ENCODE measurements at regions not wholly inside any gene's neighbourhood (a gene's known extent, or its start where the extent isn't known, plus 50 kb on each side); places are given as distances from the start of the nearest gene placed in this dataset.
"Not testable (repeated sequence)": the region's sequence is repeated elsewhere in the genome, so short reads cannot be mapped to it uniquely, and the experiment has no call there.

DNA sequence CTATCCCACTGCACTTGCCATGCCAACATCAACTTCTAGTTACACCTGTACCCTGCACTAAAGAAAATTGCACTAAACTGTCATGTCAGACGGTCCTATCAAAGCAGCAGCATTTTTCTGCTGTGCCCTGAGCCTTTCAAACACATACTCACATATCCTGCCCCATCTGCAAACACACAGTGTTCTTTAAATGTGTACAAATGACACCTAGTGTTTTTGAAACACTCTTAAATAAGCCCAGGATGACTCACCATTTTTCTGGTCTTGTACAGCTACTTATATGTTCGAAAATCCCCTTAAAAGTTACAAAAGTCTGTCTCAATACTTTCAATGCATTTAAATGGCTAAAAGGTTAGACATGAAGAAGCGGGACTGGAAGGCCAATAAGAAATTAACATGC is 346.7 kb upstream of the PPARGC1A start:
- DNase-seq = no peak

DNA sequence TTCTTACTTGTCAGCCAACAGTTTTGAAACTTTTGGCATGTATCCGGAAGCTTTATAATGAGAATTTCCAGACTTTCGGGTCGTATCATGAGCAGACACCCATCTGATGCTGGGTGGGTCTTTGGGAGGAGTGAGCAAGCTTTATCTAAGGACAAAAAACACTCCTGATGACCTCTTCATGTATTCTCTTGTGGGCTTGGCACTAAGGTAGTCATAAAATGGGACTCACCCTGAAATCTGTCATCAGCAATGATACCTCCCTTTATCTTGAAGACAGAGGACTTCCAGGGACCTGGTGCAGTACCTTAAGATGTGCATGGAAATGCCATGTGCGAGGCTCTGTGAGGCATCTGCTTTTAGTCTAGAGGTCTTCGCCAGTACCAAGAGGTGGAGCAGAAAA is 346.3 kb upstream of the PPARGC1A start:
- no peak for DNase-seq

DNA sequence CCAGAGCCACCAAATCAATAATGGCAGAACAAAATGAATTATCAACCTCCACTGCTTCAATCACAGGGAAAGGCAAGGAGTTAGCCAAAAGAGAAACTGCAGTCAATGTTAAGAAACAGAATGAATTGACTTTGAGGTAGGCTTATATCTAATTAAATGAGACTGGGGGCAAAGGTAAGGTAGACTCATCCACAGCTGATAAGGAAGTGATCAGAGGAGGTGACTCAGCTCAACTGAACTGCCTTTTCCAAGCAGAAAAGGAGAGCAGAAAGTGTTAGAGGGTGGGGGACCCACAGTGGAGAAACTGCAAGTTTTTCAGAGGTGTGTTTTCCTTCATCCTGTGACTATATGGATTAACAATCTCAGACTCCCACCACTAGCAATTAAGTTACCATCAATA is 345.8 kb upstream of the PPARGC1A start:
- no peak for DNase-seq

DNA sequence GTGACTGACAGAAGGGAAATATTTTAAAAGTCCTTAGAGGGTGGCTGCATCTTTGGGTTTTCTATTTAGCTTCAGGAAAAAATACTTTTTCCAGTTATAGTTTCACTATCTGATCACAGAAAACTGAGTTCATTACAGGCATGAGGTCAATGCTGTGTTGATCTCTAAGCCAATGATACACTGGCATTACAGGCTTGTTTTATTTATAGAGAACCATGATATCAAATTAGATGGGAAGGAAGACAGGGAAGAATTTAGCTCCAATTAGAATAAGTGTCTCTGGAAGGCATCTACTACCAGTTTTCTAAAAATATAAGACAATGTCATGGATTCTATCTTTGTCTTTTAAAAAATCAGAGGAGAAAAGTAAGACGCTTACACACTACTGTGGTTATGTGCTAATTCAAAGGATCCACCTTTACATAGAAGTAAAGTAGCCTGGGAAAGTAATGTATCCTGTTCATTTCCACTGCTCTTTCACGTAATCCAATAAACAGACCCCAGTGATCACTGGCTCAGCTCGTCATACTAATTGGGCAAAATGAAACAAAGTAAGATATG is 344.5 kb upstream of the PPARGC1A start:
- no peak for DNase-seq

DNA sequence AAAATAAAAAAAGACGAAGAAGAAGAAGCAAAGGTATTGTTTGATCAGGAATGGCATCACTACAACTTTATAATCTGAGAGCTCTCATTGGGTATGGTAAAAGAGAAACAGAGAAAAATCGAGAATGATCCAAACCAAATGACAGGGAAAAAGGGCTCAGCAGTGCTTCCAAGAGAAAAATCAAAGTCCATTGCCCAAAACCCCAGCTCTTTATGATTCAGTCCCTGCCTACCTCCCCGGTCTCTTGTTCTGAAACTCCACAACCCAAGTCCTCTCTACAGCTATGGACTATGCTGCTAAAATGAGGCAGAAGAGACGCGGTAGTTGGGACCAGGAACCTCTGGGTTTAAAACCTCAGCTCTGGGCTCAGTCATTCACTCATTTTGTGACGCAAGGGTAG is 341.1 kb upstream of the PPARGC1A start:
- no peak for DNase-seq

DNA sequence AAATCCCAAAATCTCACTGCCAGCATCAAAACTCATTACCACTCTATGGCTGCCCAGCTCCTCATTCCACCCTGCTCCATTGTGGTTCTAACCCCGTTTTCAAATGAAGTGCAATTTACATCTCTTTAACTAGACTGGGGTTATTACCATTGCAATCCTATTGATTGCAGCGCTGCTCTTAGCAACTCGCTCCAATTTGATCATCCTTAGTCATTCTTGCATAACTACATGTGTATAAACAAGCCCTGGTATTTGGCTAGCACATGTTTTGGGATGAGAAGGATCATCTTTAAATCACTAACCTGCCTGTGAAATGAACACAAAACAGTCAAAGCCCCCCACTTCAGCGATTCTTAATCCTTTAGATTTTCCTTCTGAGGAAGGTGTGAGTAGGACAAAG is 340.1 kb upstream of the PPARGC1A start:
- no peak for DNase-seq

DNA sequence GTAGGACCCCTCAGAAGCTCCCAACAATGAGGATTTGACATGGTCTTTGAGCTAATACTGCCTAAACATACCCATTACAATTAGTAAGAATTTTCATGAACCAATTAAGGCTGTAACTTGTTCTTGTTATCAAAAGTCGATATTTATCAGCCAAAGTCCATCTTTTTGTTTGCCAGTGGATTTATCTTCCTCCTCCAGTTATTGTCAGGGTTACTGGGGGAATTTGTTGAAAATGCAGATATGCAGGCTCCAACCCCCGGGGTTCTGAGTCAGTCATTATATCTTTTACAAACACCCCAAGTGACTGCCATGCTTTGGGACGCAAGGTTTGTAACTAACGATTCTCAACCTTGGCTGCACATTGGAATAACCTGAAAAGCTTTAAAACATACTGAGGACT is 338.8 kb upstream of the PPARGC1A start:
- no peak for DNase-seq

DNA sequence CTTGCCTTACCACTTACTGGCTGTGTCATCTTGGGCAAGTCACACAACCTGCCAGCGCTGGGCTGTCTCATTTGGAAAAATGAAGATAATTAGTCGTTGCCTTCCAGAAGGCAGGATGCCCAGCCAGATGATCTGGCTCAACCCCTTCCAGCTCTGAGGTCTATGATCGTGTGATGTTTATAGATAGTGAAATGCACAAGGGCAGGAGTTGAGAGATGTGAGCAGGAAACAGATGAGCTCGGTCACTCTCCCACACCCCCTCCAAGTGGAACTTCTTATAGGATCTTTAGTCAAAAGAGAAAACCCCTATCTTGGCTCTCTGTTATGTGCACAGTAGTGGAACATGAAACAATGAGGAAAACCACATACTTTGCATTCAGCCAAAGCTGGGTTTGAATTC is 336.8 kb upstream of the PPARGC1A start:
- DNase-seq = no peak

DNA sequence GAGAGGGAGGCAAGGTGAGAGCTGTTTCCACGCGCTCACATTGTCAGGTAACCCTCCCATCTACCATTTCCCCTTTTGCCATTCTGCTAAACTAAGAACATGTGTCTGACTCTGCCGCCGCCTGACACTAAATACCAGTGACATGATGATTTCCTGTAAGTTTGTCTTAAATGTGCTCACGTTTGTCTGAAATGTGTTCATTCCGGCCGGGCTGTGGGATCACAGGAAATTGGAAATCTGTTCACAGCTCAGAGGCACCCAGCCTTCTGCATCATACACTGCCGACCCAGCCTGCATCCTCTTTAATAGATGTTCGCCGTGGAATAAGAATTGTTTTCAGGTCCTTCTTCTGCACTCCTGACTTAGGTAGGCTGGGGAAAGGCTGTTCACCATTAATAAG is 336.2 kb upstream of the PPARGC1A start:
- no peak for DNase-seq

DNA sequence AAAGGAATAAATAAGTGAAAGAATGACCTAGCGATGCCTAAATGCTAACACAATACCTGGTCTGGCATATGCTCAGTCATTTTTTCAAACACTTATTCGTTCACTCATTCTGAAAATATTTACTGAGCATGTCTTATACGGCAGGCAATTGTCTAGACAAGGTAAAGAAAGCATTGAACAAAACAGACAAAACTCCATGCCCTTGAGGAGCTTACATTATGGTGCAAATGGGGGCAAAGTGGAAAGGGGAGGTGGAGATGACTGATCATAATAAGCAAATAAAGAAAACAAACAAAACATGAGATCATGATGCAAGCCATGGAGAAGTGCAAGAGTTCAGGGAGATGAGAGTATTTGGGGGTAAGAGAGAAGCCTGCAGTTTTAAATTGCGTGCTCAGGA is 334.6 kb upstream of the PPARGC1A start:
- no peak for DNase-seq

DNA sequence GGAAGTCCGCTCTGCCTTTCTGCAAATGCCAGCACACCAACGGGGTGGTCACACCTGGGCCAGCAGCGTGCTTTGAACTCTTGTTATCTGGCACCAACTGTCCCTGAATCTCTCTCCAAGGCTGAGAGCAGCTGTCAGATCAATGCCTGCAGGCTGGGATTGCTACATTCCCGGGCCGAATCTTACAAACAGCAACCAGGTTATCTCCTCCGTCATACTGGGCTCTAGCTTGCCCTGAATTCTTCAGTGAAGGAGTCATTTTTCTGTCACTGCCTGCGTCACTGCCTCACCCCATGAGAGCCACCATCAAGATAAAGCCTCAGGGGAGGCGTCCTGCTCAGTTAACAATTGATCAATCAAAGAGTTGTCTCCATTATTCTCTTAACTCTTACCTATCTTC is 329.4 kb upstream of the PPARGC1A start:
- DNase-seq = no peak

DNA sequence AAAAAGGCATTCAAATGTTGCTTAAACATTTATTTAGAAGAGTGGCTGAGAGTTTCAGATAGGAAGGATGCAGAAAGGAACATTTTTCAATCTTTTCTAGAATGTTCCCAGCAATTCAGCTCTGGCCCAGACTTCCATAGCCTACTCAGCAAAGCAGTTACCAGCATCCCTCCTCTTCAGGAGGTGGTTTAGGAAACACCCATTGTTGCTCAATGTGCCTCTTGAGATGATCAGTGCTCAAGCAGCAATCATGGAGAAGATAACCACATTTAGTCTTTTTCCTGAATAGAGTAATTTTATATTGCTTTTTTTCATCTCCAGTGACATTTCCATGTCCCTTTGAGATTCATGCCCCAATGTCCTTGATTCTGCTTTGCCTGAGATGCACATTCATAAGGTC is 328.7 kb upstream of the PPARGC1A start:
- no peak for DNase-seq

DNA sequence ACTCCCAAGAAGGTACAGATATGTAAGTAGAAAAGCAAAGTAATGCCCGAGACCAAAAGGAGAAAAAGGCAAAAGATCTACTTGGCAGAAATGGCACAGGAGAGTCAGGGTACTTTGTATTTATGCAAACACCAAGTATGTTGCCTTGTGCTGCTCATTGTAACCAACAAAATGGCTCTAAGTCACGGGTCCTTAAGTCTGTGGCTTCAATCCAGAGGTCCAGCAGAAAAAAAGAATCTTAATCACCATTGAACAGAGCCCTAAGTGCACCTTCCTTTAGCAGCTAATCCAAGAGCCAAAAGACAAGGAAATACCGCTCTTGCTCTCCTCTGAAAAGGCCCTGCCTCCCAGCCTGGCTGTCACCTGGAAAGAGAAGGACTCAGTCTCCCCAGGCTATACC is 324.9 kb upstream of the PPARGC1A start:
- DNase-seq = no peak

DNA sequence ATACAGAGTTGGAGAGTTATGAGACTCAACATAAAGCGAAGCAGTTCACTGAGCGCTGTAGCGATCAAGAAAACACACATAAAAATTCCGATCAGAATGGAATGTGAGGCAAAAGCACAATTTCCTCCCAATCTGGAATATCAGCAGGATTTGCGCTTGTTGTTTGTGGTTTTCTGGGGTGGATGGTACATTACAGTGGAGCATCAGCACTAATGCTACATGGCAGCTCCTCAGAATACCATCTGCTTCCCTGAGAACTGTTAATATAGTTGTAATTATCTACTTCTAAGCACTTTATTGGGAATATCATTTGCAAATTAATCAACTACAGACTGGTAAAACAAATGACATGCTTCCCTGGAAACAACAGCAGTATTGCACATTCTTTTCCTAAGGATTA is 324.1 kb upstream of the PPARGC1A start:
- DNase-seq = no peak

DNA sequence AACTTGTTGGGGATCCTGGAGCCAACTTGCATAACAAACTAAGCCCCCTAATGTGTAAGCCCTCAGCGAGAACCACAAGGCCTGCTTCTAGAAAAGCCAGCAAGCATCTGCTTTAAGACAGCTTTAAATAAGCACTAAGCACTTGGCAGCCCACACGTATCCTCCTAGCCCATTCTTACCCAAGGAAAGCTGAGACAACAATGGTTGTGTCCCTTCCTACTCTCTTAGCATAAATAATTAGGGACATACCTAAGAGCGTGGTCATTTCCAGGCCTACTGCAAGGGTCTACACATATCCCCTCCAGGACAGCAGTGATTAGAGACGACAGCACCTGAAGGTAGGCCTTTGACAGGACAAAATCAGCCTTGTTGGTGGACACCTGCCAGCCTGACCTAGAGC is 322.8 kb upstream of the PPARGC1A start:
- no peak for DNase-seq

DNA sequence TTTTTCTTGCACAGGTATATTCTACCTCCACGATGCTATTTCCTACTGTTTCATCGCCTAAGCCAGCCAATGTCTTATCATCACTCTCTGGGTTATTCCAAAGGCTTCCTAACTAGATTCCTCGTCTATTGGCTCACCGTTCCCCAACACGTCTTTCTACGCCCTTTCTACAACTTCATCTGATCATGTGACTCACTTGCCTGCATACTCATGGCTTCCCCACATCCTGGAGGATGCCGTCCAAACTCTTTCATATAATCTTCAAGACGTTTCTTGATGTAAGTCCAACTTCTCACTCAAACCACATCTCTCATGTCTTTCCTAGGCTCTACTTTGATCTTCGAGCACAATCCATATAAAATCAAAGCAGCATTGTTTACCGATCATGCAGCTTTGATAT is 322.0 kb upstream of the PPARGC1A start:
- no peak for DNase-seq

DNA sequence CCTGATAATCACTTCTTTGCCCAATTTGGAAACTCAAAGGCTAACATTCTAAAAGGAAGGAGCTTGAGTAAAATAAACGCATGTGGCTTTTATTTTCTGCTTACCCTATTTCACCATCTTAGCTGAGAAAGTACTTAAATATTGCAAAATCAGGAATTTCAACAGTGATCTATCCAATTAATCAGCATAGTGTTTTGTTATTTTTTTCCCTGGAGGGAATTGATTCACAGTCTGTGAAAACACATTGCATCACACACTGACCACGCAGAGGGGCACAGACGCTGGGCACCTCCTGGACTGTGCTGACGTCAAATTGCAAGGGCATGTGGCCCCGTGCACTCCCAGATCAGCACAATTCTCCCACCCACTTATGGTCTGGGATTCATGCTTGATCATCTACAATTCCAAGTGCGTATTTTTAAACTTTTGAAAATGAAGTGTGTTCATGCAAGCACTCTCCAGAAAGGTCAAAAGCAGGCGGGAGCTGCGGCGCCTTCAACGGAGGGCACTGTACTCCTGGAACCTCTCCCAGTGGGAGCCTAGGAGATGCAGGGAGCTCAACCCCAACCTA is 320.6 kb upstream of the PPARGC1A start:
- no peak for DNase-seq

DNA sequence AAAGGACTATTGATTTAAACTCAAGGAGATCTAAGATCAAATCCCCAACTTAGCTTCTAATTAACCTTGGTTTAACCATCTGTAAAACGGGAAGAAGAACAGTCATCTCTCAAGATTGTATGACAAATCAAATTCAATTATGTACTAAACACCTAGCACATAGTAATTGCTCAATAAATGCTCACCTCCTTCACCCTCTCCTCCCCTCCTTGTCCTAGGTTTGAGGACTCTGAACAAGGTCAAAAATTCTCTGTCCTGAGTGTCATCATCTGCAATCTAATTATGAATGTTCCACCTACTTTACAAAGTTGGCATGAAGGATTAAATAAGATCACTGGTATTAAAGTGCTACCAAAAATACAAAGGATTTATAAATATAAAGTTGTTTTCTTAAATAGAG is 320.1 kb upstream of the PPARGC1A start:
- DNase-seq = no peak

DNA sequence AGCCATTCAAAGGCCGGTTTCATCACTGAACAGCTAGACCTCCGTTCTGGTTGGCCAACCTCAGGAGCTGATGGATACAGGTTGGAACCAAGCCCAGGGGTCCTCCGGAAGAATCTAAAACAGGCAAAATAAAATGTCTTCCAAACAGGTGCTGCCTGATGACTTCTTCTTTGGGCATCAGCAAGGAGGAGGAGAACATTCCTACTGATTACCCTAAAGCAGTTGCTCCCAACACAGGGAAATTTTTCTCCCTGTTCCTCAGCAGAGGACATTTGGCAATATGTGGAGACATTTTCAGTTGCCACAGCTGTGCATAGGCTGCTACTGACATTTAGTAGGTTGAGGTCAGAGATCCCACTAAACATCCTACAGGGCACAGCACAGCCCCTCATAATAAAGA is 319.3 kb upstream of the PPARGC1A start:
- no peak for DNase-seq

DNA sequence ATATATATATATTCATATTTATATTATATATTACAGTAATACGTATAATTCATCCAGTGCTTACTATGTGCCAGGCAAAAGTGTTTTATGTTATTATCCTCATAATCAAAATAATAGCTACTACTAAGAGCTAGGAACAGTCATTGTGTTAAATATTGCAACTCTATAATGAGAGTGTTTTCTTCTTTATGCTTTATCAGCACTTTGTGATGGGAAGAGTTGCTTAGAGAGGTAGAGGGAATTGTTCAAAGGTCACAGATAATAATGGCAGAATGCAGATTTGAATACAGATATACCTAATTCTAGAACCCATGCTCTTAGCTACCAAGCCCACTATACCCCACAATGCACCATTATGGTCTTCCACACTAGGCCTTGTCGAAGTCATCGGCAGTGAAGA is 318.8 kb upstream of the PPARGC1A start:
- no peak for DNase-seq

DNA sequence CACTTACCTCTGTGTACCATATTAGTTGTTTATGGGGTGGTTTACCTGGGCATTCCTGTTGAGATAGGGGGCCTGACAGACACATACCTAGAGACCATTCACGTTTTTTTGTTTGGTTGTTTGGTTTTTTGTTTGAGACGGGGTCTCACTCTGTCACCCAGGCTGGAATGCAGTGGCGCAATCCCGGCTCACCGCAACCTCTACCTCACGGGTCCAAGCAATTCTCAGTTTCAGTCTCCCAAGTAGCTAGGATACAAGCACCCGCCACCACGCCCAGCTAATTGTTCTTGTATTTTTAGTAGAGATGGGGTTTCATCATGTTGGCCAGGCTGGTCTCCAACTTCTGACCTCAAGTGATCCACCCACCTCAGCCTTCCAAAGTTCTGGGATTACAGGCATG is 314.9 kb upstream of the PPARGC1A start:
- DNase-seq = not testable (repeated sequence)

DNA sequence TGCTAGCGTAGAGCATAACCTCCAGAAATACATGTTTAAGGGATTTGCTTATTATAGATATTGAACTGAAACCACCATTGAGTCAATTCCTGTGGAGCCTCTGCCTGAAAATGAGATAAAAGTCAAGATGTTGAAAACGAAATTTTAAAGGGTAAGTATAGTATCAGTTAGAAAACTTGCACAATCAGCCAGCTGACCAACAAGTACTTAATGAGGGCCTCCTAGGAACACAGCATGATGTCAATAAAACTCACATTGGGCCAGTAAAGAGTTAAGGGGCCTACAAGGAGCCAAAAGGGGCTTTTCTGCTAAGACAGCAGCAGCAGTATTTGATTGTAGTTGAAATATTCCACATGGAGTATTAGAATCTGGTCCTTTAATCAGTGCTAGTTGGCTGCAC is 314.1 kb upstream of the PPARGC1A start:
- no peak for DNase-seq

DNA sequence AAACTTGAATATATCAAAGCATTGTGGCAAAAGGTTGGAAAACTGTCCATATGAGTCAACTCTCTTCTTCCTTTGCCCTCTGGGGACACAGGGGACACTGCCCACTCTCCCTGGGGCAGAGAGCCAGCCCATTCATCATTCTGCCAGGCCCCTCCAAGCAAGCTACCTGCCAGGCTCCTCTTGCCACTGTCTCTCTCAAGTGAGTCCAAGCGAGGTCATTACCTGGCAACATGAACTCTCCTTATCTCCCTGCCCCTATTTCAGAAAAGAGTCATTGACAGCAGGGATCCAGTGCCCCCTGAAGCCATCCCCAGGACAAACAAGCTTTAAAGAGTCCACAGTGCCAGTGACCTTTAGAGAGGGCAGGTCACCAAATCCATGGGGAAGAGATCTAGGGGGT is 312.7 kb upstream of the PPARGC1A start:
- no peak for DNase-seq

DNA sequence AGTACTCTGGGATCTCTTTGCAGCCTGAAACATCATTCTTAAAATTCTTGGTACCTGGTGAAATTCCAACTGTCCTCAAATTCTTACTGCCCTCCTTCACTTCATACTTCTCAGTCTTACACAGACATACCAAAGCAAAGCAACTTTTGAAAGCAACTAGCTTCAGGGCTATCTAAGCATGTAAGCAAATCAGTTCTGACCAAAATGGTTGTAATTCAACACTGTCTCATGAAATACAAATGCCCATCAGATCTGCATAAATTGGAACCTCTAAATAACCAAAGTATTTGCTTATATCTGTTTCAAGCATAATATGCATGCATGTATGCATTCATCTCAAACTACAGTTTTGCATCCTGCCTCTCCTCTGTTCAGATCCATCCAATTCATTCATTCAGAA is 308.1 kb upstream of the PPARGC1A start:
- no peak for DNase-seq

DNA sequence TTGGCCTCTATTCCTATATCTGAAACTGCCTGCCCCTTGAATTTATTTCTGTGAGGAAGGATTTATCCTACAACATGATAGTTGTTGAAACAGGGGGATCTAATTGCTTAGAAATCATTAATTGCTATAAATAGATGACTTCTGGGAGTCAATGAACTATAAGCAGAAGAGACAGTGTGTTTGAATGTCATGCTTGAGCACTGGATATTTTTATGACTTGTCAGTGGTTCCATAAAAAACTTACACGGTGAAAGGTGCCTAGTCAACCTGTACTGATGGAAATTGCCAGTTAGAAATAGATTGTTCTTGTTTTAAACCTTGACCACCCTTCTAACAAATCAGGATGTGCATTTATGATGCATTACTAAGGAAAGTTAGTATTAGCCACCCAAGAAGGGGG is 306.9 kb upstream of the PPARGC1A start:
- no peak for DNase-seq

All from activated T-cell treated with anti-CD3 and anti-CD28 coated beads for 4 hours (primary cell).